Lower lobe of right lung (tissue), 2 donors: ENCODE measurements at regions not wholly inside any gene's neighbourhood (a gene's known extent, or its start where the extent isn't known, plus 50 kb on each side); places are given as distances from the start of the nearest gene placed in this dataset.
"Not testable (repeated sequence)": the region's sequence is repeated elsewhere in the genome, so short reads cannot be mapped to it uniquely, and the experiment has no call there.

ENCODE experiments used
- ATAC-seq, 2 donors: fragments of 200-7000 bp; cut with Tn5 transposase; one replicate each; pipeline ENCODE4 v1.9.1; 2020 to 2022; ENCODE audit warnings: mild to moderate bottlenecking in 2 of 2, moderate library complexity in 2 of 2
- DNase-seq: peaks from one replicate; pipeline ENCODE4 v3.0.0-alpha.2; 2020
- H3K27ac ChIP-seq: fragments of 200-600 bp; one replicate; pipeline ENCODE4 v1.8.0; 2022
- H3K27me3 ChIP-seq: fragments of 200-600 bp; one replicate; pipeline ENCODE4 v1.8.0; 2022; ENCODE audit warnings: low read depth
- H3K36me3 ChIP-seq: fragments of 200-600 bp; one replicate; pipeline ENCODE4 v1.8.0; 2022; ENCODE audit warnings: mild to moderate bottlenecking
- H3K4me1 ChIP-seq: fragments of 200-600 bp; one replicate; pipeline ENCODE4 v1.8.0; 2022
- H3K4me3 ChIP-seq: fragments of 200-600 bp; one replicate; pipeline ENCODE4 v1.8.0; 2022; ENCODE audit warnings: mild to moderate bottlenecking
- H3K9me3 ChIP-seq: fragments of 200-600 bp; one replicate; pipeline ENCODE4 v1.8.0; 2022
- intact Hi-C: fragments of 100-400 bp; cut with DNase I; formaldehyde crosslinking; loops from one replicate; pipeline ENCODE4 v1.11.0; 2022
- TF ChIP-seq, protein P1 (sequence below): fragments of 200-600 bp; IDR thresholded peaks from one replicate; pipeline ENCODE4 v1.8.0; 2022; ENCODE audit warnings: antibody characterized with exemption, mild to moderate bottlenecking
- donor health status: DM: no; HTN: yes; CAD: no; lungs with severe emphysema.

GRCh38 chr2:101645886-101646285 is 51.6 kb upstream of the MAP4K4 start:
- H3K9me3 ChIP-seq, H3K4me3 ChIP-seq, H3K27me3 ChIP-seq, DNase-seq, H3K4me1 ChIP-seq, ATAC-seq, H3K36me3 ChIP-seq, H3K27ac ChIP-seq, intact Hi-C loops: not testable (repeated sequence)

DNA sequence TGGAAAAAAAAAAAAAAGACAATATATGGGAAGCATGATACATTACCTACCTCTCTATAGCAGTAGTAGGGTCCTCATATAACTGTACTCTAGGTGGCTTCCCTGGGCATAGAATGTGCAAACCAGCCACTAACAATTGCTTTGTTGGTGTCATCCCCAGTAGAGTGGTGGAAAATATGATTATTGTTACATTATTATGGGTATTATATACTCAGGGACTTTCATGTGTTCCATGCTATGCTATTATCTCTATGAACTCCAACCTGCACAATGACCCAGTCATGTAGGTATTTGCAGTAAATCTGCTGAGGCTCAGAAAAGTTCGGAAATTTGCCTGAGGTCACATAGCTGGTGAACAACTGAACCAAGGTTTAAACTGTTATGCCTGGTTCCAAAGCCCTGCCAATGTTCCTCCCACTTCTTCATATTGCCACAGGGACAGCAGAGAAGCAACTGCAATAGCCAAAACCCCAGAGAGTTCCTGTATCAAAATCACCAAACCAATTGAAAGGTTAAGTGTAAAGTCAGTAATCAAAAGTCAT is 52.6 kb upstream of the MAP4K4 start:
- no peak overlapping the region for H3K4me3 ChIP-seq
- no peaks in the 10 kb centered on the region for H3K4me1 ChIP-seq
- TF ChIP-seq, protein P1, sequence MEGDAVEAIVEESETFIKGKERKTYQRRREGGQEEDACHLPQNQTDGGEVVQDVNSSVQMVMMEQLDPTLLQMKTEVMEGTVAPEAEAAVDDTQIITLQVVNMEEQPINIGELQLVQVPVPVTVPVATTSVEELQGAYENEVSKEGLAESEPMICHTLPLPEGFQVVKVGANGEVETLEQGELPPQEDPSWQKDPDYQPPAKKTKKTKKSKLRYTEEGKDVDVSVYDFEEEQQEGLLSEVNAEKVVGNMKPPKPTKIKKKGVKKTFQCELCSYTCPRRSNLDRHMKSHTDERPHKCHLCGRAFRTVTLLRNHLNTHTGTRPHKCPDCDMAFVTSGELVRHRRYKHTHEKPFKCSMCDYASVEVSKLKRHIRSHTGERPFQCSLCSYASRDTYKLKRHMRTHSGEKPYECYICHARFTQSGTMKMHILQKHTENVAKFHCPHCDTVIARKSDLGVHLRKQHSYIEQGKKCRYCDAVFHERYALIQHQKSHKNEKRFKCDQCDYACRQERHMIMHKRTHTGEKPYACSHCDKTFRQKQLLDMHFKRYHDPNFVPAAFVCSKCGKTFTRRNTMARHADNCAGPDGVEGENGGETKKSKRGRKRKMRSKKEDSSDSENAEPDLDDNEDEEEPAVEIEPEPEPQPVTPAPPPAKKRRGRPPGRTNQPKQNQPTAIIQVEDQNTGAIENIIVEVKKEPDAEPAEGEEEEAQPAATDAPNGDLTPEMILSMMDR = no peak
- intact Hi-C loops = no loop called here
- DNase-seq = no peak
- no peaks in the 10 kb centered on the region for H3K27me3 ChIP-seq
- H3K27ac ChIP-seq = no peak overlapping the region
- H3K36me3 ChIP-seq = no peaks in the 10 kb centered on the region
- no peaks in the 10 kb centered on the region for H3K9me3 ChIP-seq
- ATAC-seq = no peak

DNA sequence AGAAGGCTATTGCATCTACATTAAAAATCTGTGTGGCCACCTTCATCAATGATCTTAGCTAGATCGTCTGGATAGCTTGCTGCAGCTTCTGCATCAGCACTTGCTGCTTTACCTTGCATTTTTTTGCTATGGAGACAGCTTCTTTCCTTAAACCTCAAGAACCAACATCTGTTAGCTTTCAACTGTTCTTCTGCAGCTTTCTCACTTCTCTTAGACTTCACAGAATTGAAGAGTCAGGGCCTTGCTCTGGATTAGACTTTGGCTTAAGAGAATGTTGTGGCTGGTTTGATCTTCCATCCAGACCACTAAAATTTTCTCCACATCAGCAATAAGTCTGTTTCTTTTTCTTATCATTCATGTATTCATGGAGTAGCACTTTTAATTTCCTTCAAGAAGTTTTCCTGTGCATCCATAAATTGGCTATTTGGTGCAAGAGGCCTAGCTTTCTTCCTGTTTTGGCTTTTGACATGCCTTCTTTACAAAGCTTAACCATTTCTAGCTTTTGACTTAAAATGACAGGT is 54.4 kb upstream of the MAP4K4 start:
- DNase-seq = no peak
- intact Hi-C loops = no loop called here
- ATAC-seq = no peak
- Histone ChIP-seq H3K4me1 (peaks cover 4% of the 10 kb centered on the region), H3K9me3 (no peaks in the 10 kb centered on the region), H3K36me3 (no peaks in the 10 kb centered on the region), H3K27ac (no peak overlapping the region), H3K27me3 (no peaks in the 10 kb centered on the region), H3K4me3 (no peak overlapping the region)
- TF ChIP-seq, protein P1 = no peak

DNA sequence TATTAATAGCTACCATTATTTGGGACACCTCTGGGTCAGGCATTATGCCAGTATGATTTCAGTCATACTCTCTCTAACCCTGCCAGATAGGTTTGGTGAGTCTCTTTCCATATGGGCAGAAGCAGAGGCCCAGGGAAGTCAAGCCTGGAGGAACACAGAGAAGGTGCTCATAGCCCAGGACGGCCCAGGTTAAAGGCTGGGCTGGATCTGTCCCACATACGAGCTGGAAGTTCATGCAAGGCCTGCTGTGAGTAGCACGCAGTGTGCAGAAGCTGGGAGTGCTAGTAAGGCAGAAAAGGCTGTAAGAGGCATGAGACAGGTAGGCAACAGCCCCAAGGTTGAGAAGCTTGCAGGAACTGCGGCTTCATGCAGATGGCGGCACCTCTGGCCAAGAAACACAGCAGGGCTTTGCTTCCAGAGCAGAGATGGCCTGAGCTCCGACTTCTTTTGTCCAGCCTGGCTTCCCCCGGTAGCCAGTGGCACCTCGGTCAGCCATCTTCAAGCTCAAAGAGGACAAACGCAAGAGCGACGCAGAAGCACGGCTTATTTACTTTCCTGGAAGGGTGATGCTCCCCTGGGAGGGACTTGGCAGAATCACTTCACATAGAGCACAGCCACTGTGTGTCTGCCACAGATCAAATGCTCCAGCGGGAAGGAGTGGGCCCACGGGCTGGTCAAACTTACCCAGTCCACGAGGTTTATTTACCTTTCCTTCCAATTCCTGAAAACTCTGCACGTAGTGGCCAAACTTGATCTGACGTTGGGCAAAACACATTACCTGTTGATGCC is 58.5 kb upstream of the MAP4K4 start:
- no peak overlapping the region for H3K27ac ChIP-seq
- no peak for DNase-seq
- no peak overlapping the region for H3K4me3 ChIP-seq
- H3K4me1 ChIP-seq = peaks cover 5% of the 10 kb centered on the region
- no peak for ATAC-seq
- intact Hi-C loops = no loop called here
- TF ChIP-seq, protein P1 = no peak
- no peaks in the 10 kb centered on the region for H3K9me3 ChIP-seq
- H3K36me3 ChIP-seq = no peaks in the 10 kb centered on the region
- H3K27me3 ChIP-seq = no peaks in the 10 kb centered on the region

- Histone ChIP-seq H3K36me3 (no peaks in the 10 kb centered on the region), H3K4me3 (no peak overlapping the region), H3K27ac (no peak overlapping the region), H3K9me3 (no peaks in the 10 kb centered on the region), H3K4me1 (peaks cover 5% of the 10 kb centered on the region), H3K27me3 (no peaks in the 10 kb centered on the region)
- TF ChIP-seq, protein P1 = no peak
- ATAC-seq (peak in 1 of 2 donors; percentile 54), DNase-seq (peak; percentile 66)
- intact Hi-C loops = no loop called here
Measured at GRCh38 chr2:101638181-101638711, 59.3 kb upstream of the MAP4K4 start.
